ENCODE measurements at regions not wholly inside any gene's neighbourhood (a gene's known extent, or its start where the extent isn't known, plus 50 kb on each side); places are given as distances from the start of the nearest gene placed in this dataset.

- H3K36me3 ChIP-seq (ENCODE audit: control insufficient read depth, insufficient read depth, low read length), result no peaks in the 10 kb centered on the region
- no peak overlapping the region for H3K27ac ChIP-seq (ENCODE audit: low read depth, low read length)
- no peak overlapping the region for H2BK5ac ChIP-seq (ENCODE audit: low read length)
- H3K9ac ChIP-seq (ENCODE audit: low read length), result no peak overlapping the region
- H3K4me1 ChIP-seq (ENCODE audit: control insufficient read depth, low read depth, low read length), result peaks cover 12% of the 10 kb centered on the region
- no peak overlapping the region for H4K5ac ChIP-seq (ENCODE audit: low read length)
- no peaks in the 10 kb centered on the region for H3K79me1 ChIP-seq (ENCODE audit: low read length)
- no peak overlapping the region for H2BK120ac ChIP-seq (ENCODE audit: low read depth, low read length)
- no peak overlapping the region for H3K4ac ChIP-seq (ENCODE audit: low read depth, low read length)
- H3K4me2 ChIP-seq (ENCODE audit: low read length), result no peak overlapping the region
- H3K23ac ChIP-seq (ENCODE audit: low read length), result no peak overlapping the region
- no peak overlapping the region for H2BK15ac ChIP-seq (replicated peaks; ENCODE audit: low read depth)
- H3K18ac ChIP-seq (ENCODE audit: low read length), result no peak overlapping the region
- peak overlapping the region; percentile 67 for H2AK5ac ChIP-seq (ENCODE audit: low read length)
- H3K4me3 ChIP-seq (ENCODE audit: low read length), result no peak overlapping the region
- H3K27me3 ChIP-seq (ENCODE audit: insufficient read depth, low read length, poor library complexity), result no peaks in the 10 kb centered on the region
- no CpG with 5 or more reads among the region's 9 CpGs for WGBS (ENCODE audit: extremely low coverage, insufficient coverage, low lambda C conversion rate)
- H3K79me2 ChIP-seq (ENCODE audit: control insufficient read depth, insufficient read depth, low read length), result no peaks in the 10 kb centered on the region
- H4K8ac ChIP-seq (ENCODE audit: low read depth, low read length), result no peak overlapping the region
- H3K56ac ChIP-seq (ENCODE audit: low read length), result no peak overlapping the region
- no peak for DNase-seq
Measured at GRCh38 chr22:27474112-27474571, 327.4 kb downstream of the MN1 start.

- no peak overlapping the region for H2BK15ac ChIP-seq (replicated peaks; ENCODE audit: low read depth)
- no peak overlapping the region for H3K23ac ChIP-seq (ENCODE audit: low read length)
- no peak overlapping the region for H3K4me2 ChIP-seq (ENCODE audit: low read length)
- H3K27me3 ChIP-seq (ENCODE audit: insufficient read depth, low read length, poor library complexity), result no peaks in the 10 kb centered on the region
- no peak overlapping the region for H2AK5ac ChIP-seq (ENCODE audit: low read length)
- H3K79me2 ChIP-seq (ENCODE audit: control insufficient read depth, insufficient read depth, low read length), result no peaks in the 10 kb centered on the region
- no peak overlapping the region for H2BK5ac ChIP-seq (ENCODE audit: low read length)
- no peak overlapping the region for H3K18ac ChIP-seq (ENCODE audit: low read length)
- no peak overlapping the region for H4K8ac ChIP-seq (ENCODE audit: low read depth, low read length)
- no peaks in the 10 kb centered on the region for H3K79me1 ChIP-seq (ENCODE audit: low read length)
- peak overlapping the region; percentile 58 for H3K56ac ChIP-seq (ENCODE audit: low read length)
- DNase-seq, result peak; percentile 99
- H3K4ac ChIP-seq (ENCODE audit: low read depth, low read length), result no peak overlapping the region
- no peaks in the 10 kb centered on the region for H3K36me3 ChIP-seq (ENCODE audit: control insufficient read depth, insufficient read depth, low read length)
- H4K5ac ChIP-seq (ENCODE audit: low read length), result no peak overlapping the region
- no CpG with 5 or more reads among the region's 12 CpGs for whole genome bisulfite sequencing (ENCODE audit: extremely low coverage, insufficient coverage, low lambda C conversion rate)
- H3K4me3 ChIP-seq (ENCODE audit: low read length), result no peak overlapping the region
- peak overlapping the region; percentile 34 for H3K27ac ChIP-seq (ENCODE audit: low read depth, low read length)
- H2BK120ac ChIP-seq (ENCODE audit: low read depth, low read length), result no peak overlapping the region
- peaks cover 12% of the 10 kb centered on the region for H3K4me1 ChIP-seq (ENCODE audit: control insufficient read depth, low read depth, low read length)
- H3K9ac ChIP-seq (ENCODE audit: low read length), result no peak overlapping the region
Measured at GRCh38 chr22:27474711-27475547, 326.6 kb downstream of the MN1 start.

GRCh38 chr22:27475548-27475897, 326.0 kb downstream of the MN1 start:
- no CpG with 5 or more reads among the region's 3 CpGs for WGBS (ENCODE audit: extremely low coverage, insufficient coverage, low lambda C conversion rate)
- H3K27me3 ChIP-seq (ENCODE audit: insufficient read depth, low read length, poor library complexity), result no peaks in the 10 kb centered on the region

GRCh38 chr22:27476318-27476717, 325.2 kb downstream of the MN1 start:
- Histone ChIP-seq H2BK120ac (ENCODE audit: low read depth, low read length) (no peak overlapping the region), H2BK5ac (ENCODE audit: low read length) (no peak overlapping the region), H3K23ac (ENCODE audit: low read length) (no peak overlapping the region), H3K36me3 (ENCODE audit: control insufficient read depth, insufficient read depth, low read length) (no peaks in the 10 kb centered on the region), H3K27me3 (ENCODE audit: insufficient read depth, low read length, poor library complexity) (no peaks in the 10 kb centered on the region), H3K79me2 (ENCODE audit: control insufficient read depth, insufficient read depth, low read length) (no peaks in the 10 kb centered on the region), H3K4me3 (ENCODE audit: low read length) (no peak overlapping the region), H3K27ac (ENCODE audit: low read depth, low read length) (no peak overlapping the region), H3K18ac (ENCODE audit: low read length) (peak overlapping the region; percentile 4), H3K56ac (ENCODE audit: low read length) (peak overlapping the region; percentile 58), H3K4me2 (ENCODE audit: low read length) (no peak overlapping the region), H3K4ac (ENCODE audit: low read depth, low read length) (no peak overlapping the region), H3K4me1 (ENCODE audit: control insufficient read depth, low read depth, low read length) (peaks cover 12% of the 10 kb centered on the region), H2BK15ac (replicated peaks; ENCODE audit: low read depth) (no peak overlapping the region), H3K9ac (ENCODE audit: low read length) (no peak overlapping the region), H4K8ac (ENCODE audit: low read depth, low read length) (no peak overlapping the region), H3K79me1 (ENCODE audit: low read length) (no peaks in the 10 kb centered on the region), H2AK5ac (ENCODE audit: low read length) (peak overlapping the region; percentile 62), H4K5ac (ENCODE audit: low read length) (no peak overlapping the region)
- no CpG with 5 or more reads among the region's 11 CpGs for WGBS (ENCODE audit: extremely low coverage, insufficient coverage, low lambda C conversion rate)
- no peak for DNase-seq

More at GRCh38 chr22:27475548-27475897, 326.0 kb downstream of the MN1 start:
- Histone ChIP-seq H4K8ac (ENCODE audit: low read depth, low read length) (no peak overlapping the region), H3K27ac (ENCODE audit: low read depth, low read length) (peak overlapping the region; percentile 22), H2AK5ac (ENCODE audit: low read length) (no peak overlapping the region), H3K36me3 (ENCODE audit: control insufficient read depth, insufficient read depth, low read length) (no peaks in the 10 kb centered on the region), H3K9ac (ENCODE audit: low read length) (no peak overlapping the region), H3K23ac (ENCODE audit: low read length) (no peak overlapping the region), H2BK5ac (ENCODE audit: low read length) (no peak overlapping the region), H2BK120ac (ENCODE audit: low read depth, low read length) (no peak overlapping the region), H3K56ac (ENCODE audit: low read length) (peak overlapping the region; percentile 47), H2BK15ac (replicated peaks; ENCODE audit: low read depth) (no peak overlapping the region), H3K4ac (ENCODE audit: low read depth, low read length) (no peak overlapping the region), H3K18ac (ENCODE audit: low read length) (peak overlapping the region; percentile 4), H3K4me2 (ENCODE audit: low read length) (no peak overlapping the region), H3K79me1 (ENCODE audit: low read length) (no peaks in the 10 kb centered on the region), H3K4me3 (ENCODE audit: low read length) (no peak overlapping the region), H4K5ac (ENCODE audit: low read length) (no peak overlapping the region), H3K4me1 (ENCODE audit: control insufficient read depth, low read depth, low read length) (peaks cover 12% of the 10 kb centered on the region), H3K79me2 (ENCODE audit: control insufficient read depth, insufficient read depth, low read length) (no peaks in the 10 kb centered on the region)
- DNase-seq, result no peak

GRCh38 chr22:27476729-27477128, 324.8 kb downstream of the MN1 start:
- H3K4me1 ChIP-seq (ENCODE audit: control insufficient read depth, low read depth, low read length), result peaks cover 12% of the 10 kb centered on the region
- H3K4me2 ChIP-seq (ENCODE audit: low read length), result no peak overlapping the region
- no peak overlapping the region for H2BK120ac ChIP-seq (ENCODE audit: low read depth, low read length)
- no peak overlapping the region for H2AK5ac ChIP-seq (ENCODE audit: low read length)
- H3K36me3 ChIP-seq (ENCODE audit: control insufficient read depth, insufficient read depth, low read length), result no peaks in the 10 kb centered on the region
- H4K5ac ChIP-seq (ENCODE audit: low read length), result no peak overlapping the region
- H3K4ac ChIP-seq (ENCODE audit: low read depth, low read length), result no peak overlapping the region
- no CpG with 5 or more reads among the region's 8 CpGs for WGBS (ENCODE audit: extremely low coverage, insufficient coverage, low lambda C conversion rate)
- no peak overlapping the region for H2BK5ac ChIP-seq (ENCODE audit: low read length)
- H3K27me3 ChIP-seq (ENCODE audit: insufficient read depth, low read length, poor library complexity), result no peaks in the 10 kb centered on the region
- H3K56ac ChIP-seq (ENCODE audit: low read length), result peak overlapping the region; percentile 58
- peak; percentile 45 for DNase-seq
- H2BK15ac ChIP-seq (replicated peaks; ENCODE audit: low read depth), result no peak overlapping the region
- no peak overlapping the region for H3K27ac ChIP-seq (ENCODE audit: low read depth, low read length)
- H3K18ac ChIP-seq (ENCODE audit: low read length), result no peak overlapping the region
- no peaks in the 10 kb centered on the region for H3K79me1 ChIP-seq (ENCODE audit: low read length)
- H3K79me2 ChIP-seq (ENCODE audit: control insufficient read depth, insufficient read depth, low read length), result no peaks in the 10 kb centered on the region
- H3K23ac ChIP-seq (ENCODE audit: low read length), result no peak overlapping the region
- no peak overlapping the region for H3K4me3 ChIP-seq (ENCODE audit: low read length)
- H4K8ac ChIP-seq (ENCODE audit: low read depth, low read length), result no peak overlapping the region
- no peak overlapping the region for H3K9ac ChIP-seq (ENCODE audit: low read length)

Data from mesendoderm (in vitro differentiated cells).